GM19463 (cell line): ENCODE measurements at regions not wholly inside any gene's neighbourhood (a gene's known extent, or its start where the extent isn't known, plus 50 kb on each side); places are given as distances from the start of the nearest gene placed in this dataset.

ENCODE experiments used
- ATAC-seq: cut with Tn5 transposase; IDR thresholded peaks from one replicate; pipeline ENCODE4 v1.9.1; 2021; ENCODE audit warnings: mild to moderate bottlenecking, moderate library complexity; ENCODE audit not compliant: unreplicated experiment

- no peak for ATAC-seq
These were observed 62.7 kb downstream of the SIK1 start for GRCh38 chr21:43364261-43364510.

DNA sequence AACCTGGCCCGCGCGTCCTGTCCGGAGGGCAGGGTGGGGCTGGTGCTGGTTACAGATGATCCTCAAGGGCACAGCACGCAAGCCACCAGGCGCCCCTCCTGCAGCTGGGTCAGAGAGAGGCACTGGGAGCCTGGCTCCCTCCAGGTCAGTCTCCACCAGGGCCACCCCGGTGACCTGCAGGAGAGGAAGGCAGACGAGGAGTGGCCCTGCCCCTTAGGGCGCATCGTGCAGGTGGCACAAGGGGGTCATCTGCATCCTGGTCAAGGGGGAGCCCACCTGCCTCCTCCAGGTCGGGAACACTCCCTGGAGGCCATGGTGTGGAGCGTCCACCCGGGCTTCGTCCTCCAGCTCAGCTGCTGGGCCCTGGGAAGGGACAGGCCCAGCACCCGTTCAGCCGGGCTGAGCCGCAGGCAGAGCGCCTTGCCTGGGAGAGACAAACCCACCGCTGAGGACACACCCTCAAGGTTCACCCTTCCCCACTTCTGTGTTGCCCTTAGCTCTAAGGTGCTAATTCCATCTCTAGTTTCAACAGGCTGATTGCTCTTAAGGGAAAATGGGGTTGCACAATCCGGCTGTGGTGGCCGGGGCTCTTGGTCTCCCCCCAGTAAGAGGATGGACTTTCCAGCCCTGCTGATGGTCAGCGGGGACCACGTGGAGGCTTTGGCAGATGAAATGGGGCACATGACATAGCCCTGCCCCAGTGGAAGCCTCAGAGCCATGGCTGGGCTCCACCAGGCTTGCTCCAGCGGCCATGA lies 63.2 kb downstream of the SIK1 start:
- ATAC-seq = no peak

GRCh38 chr21:43362915-43363314 lies 64.0 kb downstream of the SIK1 start:
- no peak for ATAC-seq

DNA sequence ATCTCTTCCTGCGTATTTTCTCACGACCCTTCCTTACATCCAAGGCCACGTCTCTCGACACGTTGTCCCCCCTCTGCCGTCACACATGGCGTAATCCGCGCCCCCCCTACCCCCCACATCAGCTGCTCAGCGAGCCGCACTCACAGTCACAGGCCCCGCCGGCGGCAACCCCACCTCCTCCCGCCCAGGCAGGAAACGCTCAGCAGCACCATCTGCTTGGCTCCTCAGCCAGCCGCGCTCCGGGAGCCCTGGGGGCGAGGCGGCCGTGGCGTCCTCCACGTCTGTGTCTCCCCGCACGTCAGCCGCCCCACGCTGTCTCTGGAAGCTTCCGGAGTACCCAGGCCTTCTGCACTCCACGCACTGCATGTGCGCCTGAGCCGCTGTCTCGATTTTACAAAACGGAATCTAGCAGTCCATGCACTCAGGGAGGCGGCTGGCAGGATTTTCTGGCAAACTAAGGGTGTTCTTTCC lies 64.6 kb downstream of the SIK1 start:
- peak; percentile 72 for ATAC-seq

- peak; percentile 60 for ATAC-seq
These were observed 65.2 kb downstream of the SIK1 start for GRCh38 chr21:43361493-43362296.

GRCh38 chr21:43361127-43361492 lies 65.8 kb downstream of the SIK1 start:
- ATAC-seq = no peak

GRCh38 chr21:43360441-43361126 lies 66.3 kb downstream of the SIK1 start:
- no peak for ATAC-seq

DNA sequence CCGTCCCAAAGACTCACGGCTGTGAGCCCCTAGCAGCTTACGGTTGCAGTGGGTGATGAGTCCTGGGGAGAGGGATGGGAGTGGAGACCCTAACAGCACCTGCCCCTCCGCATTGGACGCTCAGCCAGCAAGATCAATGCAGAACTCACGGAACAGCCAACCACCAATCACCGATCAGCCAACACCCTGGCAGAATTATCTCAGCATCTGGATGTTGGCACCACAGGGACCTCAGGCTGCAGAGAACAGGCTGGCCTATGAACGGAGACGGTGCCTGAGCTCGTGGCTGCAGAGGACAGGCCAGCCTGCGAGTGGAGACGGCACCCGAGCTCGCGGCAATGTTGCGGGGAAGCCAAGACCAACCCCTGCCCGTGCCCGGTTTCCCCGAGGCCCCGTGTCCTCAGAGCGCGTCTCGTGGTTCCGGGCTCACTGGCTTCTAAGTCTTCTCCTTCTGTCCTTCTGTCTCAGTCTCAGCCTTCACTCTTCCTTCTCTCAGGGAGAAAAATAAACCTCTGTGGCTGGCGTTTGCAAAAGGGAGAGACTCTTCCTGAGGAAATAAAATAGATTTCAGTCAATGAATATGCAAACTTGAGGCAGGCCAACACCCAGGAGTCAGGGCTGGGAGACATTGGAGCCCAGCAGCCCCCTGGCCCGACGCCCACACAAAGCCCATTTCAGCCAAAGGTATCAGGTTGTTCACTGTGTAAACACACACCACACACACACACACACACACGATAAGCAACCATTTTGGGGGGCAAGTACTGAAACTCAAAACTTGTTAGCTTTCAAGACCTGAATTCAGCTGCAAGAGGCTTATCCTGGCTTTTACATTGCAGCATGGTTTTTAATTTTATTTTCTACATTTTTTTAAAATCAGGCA lies 67.8 kb downstream of the SIK1 start:
- ATAC-seq = no peak

DNA sequence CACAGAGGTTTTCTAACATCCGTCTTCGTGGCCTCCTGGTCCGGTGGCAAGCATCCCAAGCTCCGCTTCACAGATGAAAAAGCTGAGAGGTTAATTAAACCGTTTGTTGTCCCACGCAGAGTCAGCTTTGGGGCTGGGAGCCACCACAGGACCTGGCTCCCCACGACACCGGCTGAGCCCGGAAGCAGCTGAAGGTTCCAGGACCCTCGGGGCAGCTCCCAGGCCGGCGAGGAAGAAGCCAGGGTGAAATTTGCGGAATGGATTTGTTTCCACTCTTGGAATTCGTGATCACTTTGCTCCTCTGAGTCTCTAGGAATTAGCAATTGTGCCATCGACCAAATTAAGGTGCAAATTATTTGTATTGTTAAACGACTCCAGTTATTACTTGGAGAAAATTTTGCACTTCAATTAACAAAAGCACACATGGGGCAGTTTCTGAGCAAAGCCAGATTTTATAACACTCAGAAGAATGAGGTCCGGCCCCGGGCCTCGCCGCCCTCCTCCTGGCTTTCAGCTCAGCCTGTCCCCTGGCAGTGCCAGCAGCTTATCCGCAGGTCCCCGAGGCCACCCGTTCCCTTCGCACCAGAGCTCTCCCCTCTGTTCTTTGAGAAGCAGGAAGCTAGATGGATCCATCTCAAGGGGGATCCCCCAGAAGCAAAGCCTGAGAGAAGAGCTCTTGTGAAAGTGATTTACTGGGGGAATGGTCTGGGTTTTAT lies 69.1 kb downstream of the SIK1 start:
- no peak for ATAC-seq

DNA sequence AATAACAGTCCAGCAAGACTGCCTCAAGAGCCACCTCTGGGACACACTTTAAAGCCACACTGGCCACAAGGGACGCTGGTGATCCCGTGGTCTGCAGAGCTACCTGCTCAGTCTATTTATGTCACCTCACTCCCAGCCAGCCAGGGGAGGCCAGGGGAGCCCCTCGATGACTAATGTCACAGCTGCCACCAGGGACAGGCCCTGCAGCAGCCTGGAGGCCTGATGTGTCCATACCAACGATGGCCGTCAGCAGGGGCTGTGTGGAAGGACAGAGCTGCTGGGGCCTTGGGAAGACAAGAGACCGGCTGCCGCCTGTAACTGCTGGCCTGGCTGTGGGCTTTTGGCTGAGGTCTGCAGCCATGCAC lies 71.0 kb downstream of the SIK1 start:
- ATAC-seq = no peak

GRCh38 chr21:43355266-43355924 lies 71.5 kb downstream of the SIK1 start:
- ATAC-seq = no peak

DNA sequence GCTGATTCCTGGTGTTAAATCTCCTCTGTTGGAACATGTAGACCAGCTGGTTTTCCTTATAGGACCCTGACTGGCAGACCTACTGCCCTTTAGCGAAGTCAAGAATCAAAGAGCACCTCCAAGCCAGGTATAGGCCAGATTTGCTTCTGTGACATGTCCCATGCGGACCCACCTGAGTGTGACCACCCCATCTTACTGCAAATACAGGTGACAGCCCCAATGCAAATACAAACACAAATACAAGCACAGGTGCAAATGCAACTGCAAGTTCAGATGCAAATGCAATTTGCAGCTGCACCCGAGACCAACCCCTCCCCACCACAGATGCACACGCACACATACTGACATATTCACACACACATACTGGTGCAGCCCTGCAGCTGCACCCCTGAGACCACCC lies 72.3 kb downstream of the SIK1 start:
- no peak for ATAC-seq

- ATAC-seq = no peak
These were observed 72.9 kb downstream of the SIK1 start for GRCh38 chr21:43354026-43354420.

DNA sequence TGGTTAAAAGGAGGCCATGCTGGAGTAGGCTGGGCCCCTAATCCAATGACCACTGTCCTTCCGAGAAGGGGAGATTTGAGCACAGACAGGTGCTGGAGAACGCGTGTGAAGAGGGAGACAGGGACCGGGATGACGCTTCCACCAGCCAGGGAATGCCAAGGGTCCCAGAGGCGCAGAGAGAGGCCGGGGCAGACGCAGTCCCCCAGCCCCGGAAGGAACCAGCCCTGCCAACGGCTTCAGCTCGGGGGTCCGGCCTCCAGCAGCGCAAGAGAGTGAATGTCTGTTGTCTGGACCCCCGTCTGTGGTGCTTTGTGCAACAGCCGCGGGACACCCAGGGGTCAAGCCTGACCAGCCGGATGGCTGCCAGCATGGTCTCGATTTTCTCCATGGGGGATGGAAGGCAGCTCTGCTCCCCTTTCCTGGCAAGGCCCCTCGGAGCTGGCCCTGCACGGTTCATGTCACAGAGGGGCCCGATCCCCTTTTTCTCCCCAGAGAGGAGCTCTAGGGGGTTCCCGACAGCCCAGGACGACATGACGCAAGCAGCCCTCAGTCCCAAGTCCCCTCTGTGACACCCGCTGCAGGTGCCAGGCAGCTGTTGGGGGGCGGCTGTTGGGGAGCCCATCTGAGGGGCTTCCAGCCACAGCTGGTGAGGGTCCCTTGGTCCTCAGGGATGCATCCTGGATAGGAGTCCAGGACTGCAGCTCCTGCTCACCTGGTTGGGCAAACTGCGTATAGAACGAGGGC lies 73.5 kb downstream of the SIK1 start:
- ATAC-seq = no peak

- ATAC-seq = peak; percentile 75
These were observed 74.2 kb downstream of the SIK1 start for GRCh38 chr21:43352568-43353281.

- no peak for ATAC-seq
These were observed 74.8 kb downstream of the SIK1 start for GRCh38 chr21:43352154-43352537.

DNA sequence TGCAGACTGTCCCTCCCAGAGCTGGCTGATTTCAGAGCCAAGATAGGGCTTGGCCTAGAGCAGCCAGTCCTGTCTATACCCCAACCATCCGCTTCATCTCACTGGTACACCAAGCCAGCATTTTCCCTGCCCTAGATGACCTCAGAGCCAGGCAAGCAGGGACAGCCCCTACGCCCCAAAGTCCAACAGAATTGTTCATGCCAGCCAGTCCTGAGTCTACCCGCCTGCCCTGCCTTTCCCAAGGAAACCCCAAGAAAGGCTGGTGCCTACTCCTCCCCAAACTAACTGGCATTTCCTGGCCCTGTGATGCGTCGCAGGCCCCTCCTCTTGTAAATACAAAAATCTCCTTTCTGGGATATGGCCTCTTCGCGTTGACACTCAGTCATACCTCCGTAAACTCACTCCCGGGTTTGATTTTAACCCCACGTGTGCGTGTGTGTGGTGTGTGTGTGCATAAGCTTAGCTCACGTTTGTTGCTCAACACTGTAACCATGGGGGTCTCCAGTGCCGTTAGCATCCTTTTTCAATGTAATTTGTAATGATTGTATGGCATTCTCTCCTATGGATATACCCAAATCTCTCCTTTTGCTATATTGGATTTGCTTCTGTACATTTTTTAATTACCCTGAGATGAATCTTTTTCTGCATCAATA lies 75.3 kb downstream of the SIK1 start:
- no peak for ATAC-seq

DNA sequence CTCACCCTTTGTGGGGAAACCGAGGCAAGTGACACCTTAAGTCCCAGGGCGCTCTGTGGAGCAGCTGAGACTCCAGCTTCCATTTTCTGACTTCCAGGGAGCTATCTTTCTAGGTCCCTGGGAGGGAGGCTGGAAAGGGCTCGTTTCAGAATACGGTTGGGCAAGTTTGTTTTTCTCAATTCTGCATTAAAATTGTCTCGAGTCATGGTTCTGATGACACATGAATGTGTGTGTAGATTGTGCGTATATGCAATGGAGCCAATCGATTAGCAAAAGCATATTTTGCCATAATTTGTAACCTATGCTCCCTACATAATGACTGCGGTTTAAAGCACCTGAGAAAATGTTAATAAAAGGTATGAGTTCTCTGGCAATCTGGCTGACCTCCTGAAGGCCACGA lies 77.3 kb downstream of the SIK1 start:
- ATAC-seq = no peak
